ENCODE measurements at regions not wholly inside any gene's neighbourhood (a gene's known extent, or its start where the extent isn't known, plus 50 kb on each side); places are given as distances from the start of the nearest gene placed in this dataset.

- ChIA-PET POLR2A (no interaction called here), CTCF (no interaction called here)
- Histone ChIP-seq H3K36me3 (ENCODE audit: control insufficient read depth in 2 of 2, insufficient read depth in 1 of 2, low read length in 2 of 2) (no peaks in the 10 kb centered on the region), H3K9me3 (ENCODE audit: control insufficient read depth, insufficient read depth, low read depth, low read length) (no peaks in the 10 kb centered on the region), H3K27ac (ENCODE audit: extremely low read depth, low read depth, low read length) (no peak overlapping the region), H3K4me3 (ENCODE audit: low read depth, low read length) (no peak overlapping the region), H3K4me1 (ENCODE audit: control insufficient read depth, insufficient read depth, low read length) (no peaks in the 10 kb centered on the region)
- TF ChIP-seq ZNF175 (tag by site-specific recombination; IDR thresholded peaks at IDR 0.05) (no peak), ZNF266 (tag by site-specific recombination; IDR thresholded peaks at IDR 0.05; ENCODE audit: low read depth) (no peak), ZNF157 (tag by site-specific recombination; IDR thresholded peaks at IDR 0.05) (no peak), ZNF600 (tag by site-specific recombination; IDR thresholded peaks at IDR 0.05) (no peak), GLIS2 (tag by site-specific recombination; IDR thresholded peaks at IDR 0.05) (no peak), GLI2 (tag by site-specific recombination; IDR thresholded peaks at IDR 0.05; ENCODE audit: borderline replicate concordance, low read depth) (no peak), ZBTB10 (tag by site-specific recombination; IDR thresholded peaks at IDR 0.05) (no peak), HIC1 (tag by site-specific recombination; IDR thresholded peaks at IDR 0.05) (no peak), ZNF580 (tag by site-specific recombination; IDR thresholded peaks at IDR 0.05) (no peak), ZNF292 (tag by site-specific recombination; IDR thresholded peaks at IDR 0.05; ENCODE audit: borderline replicate concordance, low read depth) (no peak), ZNF521 (tag by site-specific recombination; IDR thresholded peaks at IDR 0.05) (no peak), ZNF138 (tag by site-specific recombination; IDR thresholded peaks at IDR 0.05; ENCODE audit: borderline replicate concordance) (no peak), ZNF114 (tag by site-specific recombination; IDR thresholded peaks at IDR 0.05) (no peak), ZNF24 (tag by site-specific recombination; IDR thresholded peaks at IDR 0.05) (no peak), OSR2 (tag by site-specific recombination; IDR thresholded peaks at IDR 0.05) (no peak), FEZF1 (tag by site-specific recombination; IDR thresholded peaks at IDR 0.05) (no peak)
Measured at GRCh38 chr2:116456429-116456828, 1358.1 kb upstream of the DDX18 start.

- Histone ChIP-seq H3K4me1 (ENCODE audit: control insufficient read depth, insufficient read depth, low read length) (no peaks in the 10 kb centered on the region), H3K9me3 (ENCODE audit: control insufficient read depth, insufficient read depth, low read depth, low read length) (no peaks in the 10 kb centered on the region), H3K36me3 (ENCODE audit: control insufficient read depth in 2 of 2, insufficient read depth in 1 of 2, low read length in 2 of 2) (no peaks in the 10 kb centered on the region), H3K4me3 (ENCODE audit: low read depth, low read length) (no peak overlapping the region), H3K27ac (ENCODE audit: extremely low read depth, low read depth, low read length) (no peak overlapping the region)
- ChIA-PET CTCF (no interaction called here), POLR2A (no interaction called here)
- TF ChIP-seq ZSCAN5A (tag by site-specific recombination; IDR thresholded peaks at IDR 0.05) (no peak), ZBTB48 (tag by site-specific recombination; IDR thresholded peaks at IDR 0.05) (no peak), ZNF266 (tag by site-specific recombination; IDR thresholded peaks at IDR 0.05; ENCODE audit: low read depth) (no peak), ZNF391 (tag by site-specific recombination; IDR thresholded peaks at IDR 0.05; ENCODE audit: borderline replicate concordance, low read depth) (no peak), ZNF157 (tag by site-specific recombination; IDR thresholded peaks at IDR 0.05) (no peak), ZNF473 (tag by site-specific recombination; IDR thresholded peaks at IDR 0.05) (no peak), ZBTB8A (tag by site-specific recombination; IDR thresholded peaks at IDR 0.05) (no peak), PRDM4 (tag by site-specific recombination; IDR thresholded peaks at IDR 0.05) (no peak), GLI4 (tag by site-specific recombination; IDR thresholded peaks at IDR 0.05) (no peak), ZNF548 (tag by site-specific recombination; IDR thresholded peaks at IDR 0.05) (no peak), ZNF585B (tag by site-specific recombination; IDR thresholded peaks at IDR 0.05) (no peak), HOXD13 (CRISPR knock-in tag; IDR thresholded peaks at IDR 0.05; ENCODE audit: borderline replicate concordance) (no peak), ZNF558 (tag by site-specific recombination; IDR thresholded peaks at IDR 0.05) (no peak), ZNF394 (tag by site-specific recombination; IDR thresholded peaks at IDR 0.05; ENCODE audit: borderline replicate concordance) (no peak), ZSCAN16 (tag by site-specific recombination; IDR thresholded peaks at IDR 0.05) (no peak)
Measured at GRCh38 chr2:116467243-116467642, 1347.2 kb upstream of the DDX18 start.

Measured in HEK293 (cell line).